Fibroblast of pulmonary artery (primary cell): ENCODE measurements at regions not wholly inside any gene's neighbourhood (a gene's known extent, or its start where the extent isn't known, plus 50 kb on each side); places are given as distances from the start of the nearest gene placed in this dataset.

Source experiments
- DNase-seq: peaks from one replicate; pipeline ENCODE4 v3.0.0-alpha.2; 2010; ENCODE audit warnings: low read depth
- H3K4me3 ChIP-seq: replicated peaks from 2 replicates; pipeline ENCODE4 v1.5.1; 2011; ENCODE audit warnings: low read depth, mild to moderate bottlenecking, control low read depth, low read length, moderate library complexity
- TF ChIP-seq, protein P1 (sequence below): IDR thresholded peaks from 2 replicates; pipeline ENCODE4 v1.5.1; 2011; ENCODE audit warnings: mild to moderate bottlenecking, control low read depth, low read length, inconsistent platforms; ENCODE audit errors: missing control alignments

GRCh38 chr6:160919723-160920440, 71.7 kb upstream of the MAP3K4 start:
- DNase-seq: peak; percentile 81
- H3K4me3 ChIP-seq: no peak overlapping the region
- TF ChIP-seq, protein P1, sequence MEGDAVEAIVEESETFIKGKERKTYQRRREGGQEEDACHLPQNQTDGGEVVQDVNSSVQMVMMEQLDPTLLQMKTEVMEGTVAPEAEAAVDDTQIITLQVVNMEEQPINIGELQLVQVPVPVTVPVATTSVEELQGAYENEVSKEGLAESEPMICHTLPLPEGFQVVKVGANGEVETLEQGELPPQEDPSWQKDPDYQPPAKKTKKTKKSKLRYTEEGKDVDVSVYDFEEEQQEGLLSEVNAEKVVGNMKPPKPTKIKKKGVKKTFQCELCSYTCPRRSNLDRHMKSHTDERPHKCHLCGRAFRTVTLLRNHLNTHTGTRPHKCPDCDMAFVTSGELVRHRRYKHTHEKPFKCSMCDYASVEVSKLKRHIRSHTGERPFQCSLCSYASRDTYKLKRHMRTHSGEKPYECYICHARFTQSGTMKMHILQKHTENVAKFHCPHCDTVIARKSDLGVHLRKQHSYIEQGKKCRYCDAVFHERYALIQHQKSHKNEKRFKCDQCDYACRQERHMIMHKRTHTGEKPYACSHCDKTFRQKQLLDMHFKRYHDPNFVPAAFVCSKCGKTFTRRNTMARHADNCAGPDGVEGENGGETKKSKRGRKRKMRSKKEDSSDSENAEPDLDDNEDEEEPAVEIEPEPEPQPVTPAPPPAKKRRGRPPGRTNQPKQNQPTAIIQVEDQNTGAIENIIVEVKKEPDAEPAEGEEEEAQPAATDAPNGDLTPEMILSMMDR: no peak

DNA sequence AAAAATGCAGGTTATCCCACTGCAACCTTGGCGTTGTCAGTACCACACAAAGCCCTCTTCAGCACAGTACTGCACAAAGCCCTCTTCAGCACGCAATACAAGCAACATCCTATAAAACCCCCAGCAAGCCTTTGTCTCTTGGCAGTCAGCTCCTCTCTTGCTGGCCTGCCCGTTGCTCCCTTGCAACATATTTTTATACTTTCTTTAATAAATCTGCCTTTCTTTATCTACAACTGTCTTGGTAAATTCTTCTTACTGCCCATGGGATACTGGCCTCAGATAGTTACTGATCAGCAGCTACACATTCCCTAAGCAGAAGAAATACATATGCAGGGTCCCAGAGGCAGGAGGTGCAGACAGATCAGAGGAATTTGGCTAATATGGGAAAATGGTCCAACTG, 70.5 kb upstream of the MAP3K4 start:
- H3K4me3 ChIP-seq: no peak overlapping the region
- DNase-seq: peak; percentile 11
- TF ChIP-seq, protein P1: no peak

GRCh38 chr6:160926281-160927276, 65.0 kb upstream of the MAP3K4 start:
- H3K4me3 ChIP-seq: no peak overlapping the region
- TF ChIP-seq, protein P1: no peak
- DNase-seq: no peak

DNA sequence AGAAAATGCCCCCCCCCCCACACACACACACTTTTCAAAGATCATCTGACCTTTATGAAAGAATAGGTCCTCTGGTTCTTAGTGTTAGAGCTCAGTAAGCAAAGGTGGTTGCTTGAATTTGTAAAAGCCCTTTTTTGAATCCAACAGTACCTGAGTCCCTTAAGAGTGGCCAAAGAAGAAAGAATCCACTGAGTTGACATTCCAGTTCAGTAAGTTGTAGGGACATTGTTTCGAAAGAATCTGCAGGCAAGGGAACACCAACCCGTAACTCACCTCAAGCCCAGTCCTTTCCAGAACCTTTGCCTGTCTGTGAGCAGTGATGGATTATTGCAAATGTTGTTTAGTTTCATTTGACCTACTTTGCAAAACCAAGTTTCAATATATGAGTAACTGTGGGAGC, 64.2 kb upstream of the MAP3K4 start:
- TF ChIP-seq, protein P1: no peak
- no peak for DNase-seq
- H3K4me3 ChIP-seq: no peak overlapping the region

GRCh38 chr6:160929361-160929760, 62.2 kb upstream of the MAP3K4 start:
- no peak for DNase-seq
- TF ChIP-seq, protein P1: no peak
- no peak overlapping the region for H3K4me3 ChIP-seq

DNA sequence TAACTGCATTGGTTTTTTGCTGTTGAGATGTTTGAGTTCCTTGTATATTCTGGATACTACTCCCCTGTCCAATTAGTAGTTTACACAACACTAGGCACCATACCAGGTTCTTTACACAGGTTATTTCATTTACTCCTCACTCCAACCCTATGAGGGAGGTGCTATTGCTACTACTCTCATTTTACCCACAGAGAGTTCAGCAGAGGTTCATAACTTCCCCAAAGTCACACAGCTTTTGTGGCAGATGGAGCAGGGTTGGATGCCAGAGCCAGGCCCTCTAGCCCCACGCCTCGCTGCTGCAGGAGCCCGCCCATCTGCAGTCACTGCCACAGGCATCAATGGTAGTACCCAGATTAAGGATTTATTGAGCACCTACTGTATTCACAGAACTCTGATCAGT, 61.7 kb upstream of the MAP3K4 start:
- no peak for DNase-seq
- TF ChIP-seq, protein P1: no peak
- no peak overlapping the region for H3K4me3 ChIP-seq
